ENCODE measurements at regions not wholly inside any gene's neighbourhood (a gene's known extent, or its start where the extent isn't known, plus 50 kb on each side); places are given as distances from the start of the nearest gene placed in this dataset.

DNA sequence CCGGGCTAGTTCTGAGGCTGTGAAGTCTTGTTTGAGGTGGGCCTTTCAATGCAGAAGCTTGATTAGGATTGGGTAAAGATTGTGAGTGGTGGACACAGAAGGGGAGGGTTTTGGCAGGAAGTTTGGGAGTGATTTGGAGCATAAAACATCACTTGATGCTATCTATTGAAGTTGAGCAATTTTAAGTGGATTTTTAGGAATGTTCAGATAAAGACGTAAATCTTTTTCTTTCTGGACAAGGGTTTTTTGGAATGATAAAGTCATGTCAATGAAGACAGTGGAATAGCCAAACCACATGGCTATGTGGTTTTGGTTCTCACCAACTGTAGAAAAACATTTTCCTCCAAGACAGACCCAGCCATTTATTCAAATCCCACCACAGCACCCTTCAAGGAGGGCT is 111.2 kb upstream of the SNX19 start:
- TF ChIP-seq, protein P1, sequence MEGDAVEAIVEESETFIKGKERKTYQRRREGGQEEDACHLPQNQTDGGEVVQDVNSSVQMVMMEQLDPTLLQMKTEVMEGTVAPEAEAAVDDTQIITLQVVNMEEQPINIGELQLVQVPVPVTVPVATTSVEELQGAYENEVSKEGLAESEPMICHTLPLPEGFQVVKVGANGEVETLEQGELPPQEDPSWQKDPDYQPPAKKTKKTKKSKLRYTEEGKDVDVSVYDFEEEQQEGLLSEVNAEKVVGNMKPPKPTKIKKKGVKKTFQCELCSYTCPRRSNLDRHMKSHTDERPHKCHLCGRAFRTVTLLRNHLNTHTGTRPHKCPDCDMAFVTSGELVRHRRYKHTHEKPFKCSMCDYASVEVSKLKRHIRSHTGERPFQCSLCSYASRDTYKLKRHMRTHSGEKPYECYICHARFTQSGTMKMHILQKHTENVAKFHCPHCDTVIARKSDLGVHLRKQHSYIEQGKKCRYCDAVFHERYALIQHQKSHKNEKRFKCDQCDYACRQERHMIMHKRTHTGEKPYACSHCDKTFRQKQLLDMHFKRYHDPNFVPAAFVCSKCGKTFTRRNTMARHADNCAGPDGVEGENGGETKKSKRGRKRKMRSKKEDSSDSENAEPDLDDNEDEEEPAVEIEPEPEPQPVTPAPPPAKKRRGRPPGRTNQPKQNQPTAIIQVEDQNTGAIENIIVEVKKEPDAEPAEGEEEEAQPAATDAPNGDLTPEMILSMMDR (IDR thresholded peaks at IDR 0.05; ENCODE audit: insufficient read depth, low read depth, low read length, missing control alignments) = no peak
- DNase-seq (ENCODE audit: low read depth) = no peak
- H3K4me3 ChIP-seq (ENCODE audit: low read length) = no peak overlapping the region

DNA sequence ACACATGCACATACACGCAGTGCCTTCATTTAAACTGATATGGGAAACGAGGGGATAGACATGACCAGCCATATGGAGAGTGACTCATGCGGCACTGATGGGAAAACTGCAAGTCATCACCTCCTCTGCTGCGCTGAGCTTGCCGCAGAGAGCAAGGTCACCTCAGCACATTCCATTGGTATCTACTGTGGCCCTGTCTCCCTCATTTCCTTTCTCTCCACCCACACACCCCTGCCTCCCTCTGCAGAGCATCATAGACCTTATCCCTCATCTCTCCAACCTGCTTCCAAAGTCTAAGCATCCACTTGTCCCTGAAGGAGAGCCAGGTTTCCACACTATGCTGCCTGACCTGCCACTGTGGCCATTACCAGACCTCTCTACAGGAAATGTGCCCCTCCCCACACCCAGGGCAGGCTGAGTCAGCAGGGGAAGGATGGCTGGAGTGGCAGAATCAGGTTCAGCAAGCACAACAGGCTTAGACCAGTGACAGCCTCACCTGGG is 116.9 kb upstream of the SNX19 start:
- H3K4me3 ChIP-seq (ENCODE audit: low read length) = no peak overlapping the region
- peak; percentile 99 for DNase-seq (ENCODE audit: low read depth)
- TF ChIP-seq, protein P1 (IDR thresholded peaks at IDR 0.05; ENCODE audit: insufficient read depth, low read depth, low read length, missing control alignments) = no peak

DNA sequence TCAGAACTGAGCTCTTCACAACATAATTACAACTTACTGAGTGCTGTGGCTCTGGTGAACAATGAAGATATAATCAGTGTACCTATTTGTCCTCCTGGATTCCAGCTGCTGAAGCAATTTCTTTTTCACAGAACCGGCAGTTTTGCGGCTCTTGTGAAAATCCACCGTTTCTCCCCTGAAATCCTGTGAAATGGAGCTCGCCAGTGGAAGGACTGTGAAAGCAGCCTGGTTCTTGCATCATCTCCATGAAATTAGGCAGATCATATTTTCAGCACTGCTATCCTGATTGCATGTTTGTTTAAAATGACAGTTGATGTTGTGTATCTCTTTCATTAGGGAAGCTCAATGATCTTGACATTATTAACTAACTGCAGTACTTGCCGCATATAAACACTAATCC is 120.2 kb upstream of the SNX19 start:
- DNase-seq (ENCODE audit: low read depth) = no peak

DNA sequence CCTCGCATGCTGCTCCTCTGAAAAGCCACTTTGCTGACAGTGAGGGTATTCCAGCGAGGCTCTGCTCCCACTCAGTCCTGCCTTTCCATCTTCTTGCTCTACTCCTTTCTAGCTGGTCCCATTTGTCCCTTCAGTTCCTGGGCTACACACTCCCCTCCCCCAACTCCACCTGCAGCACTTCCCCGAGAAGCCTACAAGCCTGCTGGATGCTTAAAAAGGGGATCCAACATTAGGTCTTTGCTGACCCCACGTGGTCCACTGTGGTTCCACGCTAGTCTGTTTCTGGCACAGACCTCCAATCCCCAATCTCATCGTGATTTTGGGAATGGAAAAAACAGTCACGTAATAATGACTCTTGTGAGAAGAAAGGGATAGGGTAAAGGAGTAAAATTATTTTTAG is 121.6 kb upstream of the SNX19 start:
- TF ChIP-seq, protein P1 (IDR thresholded peaks at IDR 0.05; ENCODE audit: insufficient read depth, low read depth, low read length, missing control alignments) = no peak
- DNase-seq (ENCODE audit: low read depth) = no peak
- H3K4me3 ChIP-seq (ENCODE audit: low read length) = no peak overlapping the region

More for the DNA sequence above, 120.2 kb upstream of the SNX19 start:
- TF ChIP-seq, protein P1 (IDR thresholded peaks at IDR 0.05; ENCODE audit: insufficient read depth, low read depth, low read length, missing control alignments) = no peak
- no peak overlapping the region for H3K4me3 ChIP-seq (ENCODE audit: low read length)

DNA sequence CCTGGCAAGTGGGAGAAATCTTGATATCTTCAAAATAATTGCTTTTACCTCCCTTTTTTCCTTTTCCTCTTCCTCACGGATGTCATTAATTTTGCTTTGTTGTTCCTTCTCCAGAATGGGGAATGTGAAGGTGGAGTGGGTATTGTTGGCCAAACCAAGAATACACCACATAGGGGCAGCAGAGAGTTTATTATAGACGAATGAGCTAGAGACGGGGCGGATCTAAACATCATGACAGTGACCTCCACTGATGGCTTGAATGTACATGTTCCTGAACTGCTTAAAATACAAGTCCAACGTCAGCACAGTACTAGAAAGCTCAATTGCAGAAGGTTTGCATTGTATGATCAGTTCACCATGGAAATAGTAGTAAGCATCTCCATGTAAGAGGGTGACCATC is 122.3 kb upstream of the SNX19 start:
- DNase-seq (ENCODE audit: low read depth) = peak; percentile 67
- TF ChIP-seq, protein P1 (IDR thresholded peaks at IDR 0.05; ENCODE audit: insufficient read depth, low read depth, low read length, missing control alignments) = peak; percentile 46
- no peak overlapping the region for H3K4me3 ChIP-seq (ENCODE audit: low read length)

DNA sequence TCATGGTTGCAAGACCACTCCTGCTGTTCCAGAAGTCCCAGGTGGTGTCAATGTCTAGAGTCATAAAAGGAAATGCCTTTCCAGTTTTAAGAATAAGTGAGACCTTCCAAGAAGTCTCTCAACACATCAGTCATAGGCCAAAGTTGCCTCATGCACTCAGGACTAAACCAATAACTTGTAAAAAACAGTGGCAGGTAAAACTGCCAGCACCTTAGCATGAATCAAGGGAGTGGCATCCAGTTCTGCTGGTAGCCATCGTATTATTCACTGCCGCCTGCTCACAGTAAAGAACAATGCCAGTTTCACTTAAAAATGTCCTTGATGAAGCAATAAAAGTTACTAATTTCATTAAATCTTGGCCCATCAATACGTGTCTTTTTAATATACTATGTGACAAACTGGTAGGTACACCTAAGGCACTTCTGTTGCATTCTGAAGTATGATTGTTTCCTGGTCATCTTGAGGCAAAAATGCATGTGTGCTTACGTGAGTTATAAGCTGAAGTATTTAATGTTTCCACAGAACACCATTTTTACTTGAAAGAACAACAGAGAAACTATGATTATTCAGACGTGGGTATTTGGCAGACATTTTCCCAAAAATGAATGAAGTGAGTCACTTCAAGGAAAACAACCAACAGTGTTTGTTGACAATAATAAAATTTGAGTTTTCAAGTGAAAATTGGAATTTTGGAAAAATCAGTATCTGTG is 125.2 kb upstream of the SNX19 start:
- H3K4me3 ChIP-seq (ENCODE audit: low read length) = no peak overlapping the region
- peak; percentile 97 for DNase-seq (ENCODE audit: low read depth)
- TF ChIP-seq, protein P1 (IDR thresholded peaks at IDR 0.05; ENCODE audit: insufficient read depth, low read depth, low read length, missing control alignments) = no peak

DNA sequence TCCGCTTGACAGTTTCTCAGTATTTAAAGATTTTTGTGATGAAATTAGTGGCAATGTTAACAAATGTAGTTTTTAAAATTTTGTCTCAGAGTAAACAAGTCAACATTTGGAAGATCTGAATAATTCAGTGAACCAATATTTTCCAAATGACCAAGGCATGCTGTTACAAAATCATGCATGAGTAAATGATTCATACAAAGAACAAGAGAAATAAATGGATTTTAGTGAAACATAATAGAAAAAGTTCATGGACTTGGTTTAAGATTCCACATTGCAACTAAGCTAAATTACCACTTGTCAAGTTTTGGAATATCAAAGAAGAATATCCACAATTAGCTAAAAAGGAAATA is 125.7 kb upstream of the SNX19 start:
- TF ChIP-seq, protein P1 (IDR thresholded peaks at IDR 0.05; ENCODE audit: insufficient read depth, low read depth, low read length, missing control alignments) = no peak
- DNase-seq (ENCODE audit: low read depth) = peak; percentile 58

More for the DNA sequence above, 125.7 kb upstream of the SNX19 start:
- H3K4me3 ChIP-seq (ENCODE audit: low read length) = no peak overlapping the region
